HepG2 (cell line): ENCODE measurements at regions not wholly inside any gene's neighbourhood (a gene's known extent, or its start where the extent isn't known, plus 50 kb on each side); places are given as distances from the start of the nearest gene placed in this dataset.

ENCODE experiments used
- ATAC-seq: fragments of 200-7000 bp; cut with Tn5 transposase; 3 replicates; pipeline ENCODE4 v1.9.1; 2020; ENCODE audit warnings: mild to moderate bottlenecking, moderate library complexity
- BruUV-seq: library from RNA; stranded (reverse); fragments of 400-500 nt; replicated peaks from 2 replicates; lab custom pipeline; 2021; lab: Mats Ljungman, UMichigan
- CTCF ChIA-PET: fragments of 300-600 bp; formaldehyde crosslinking; extraction: SDS; loops from one replicate; lab custom pipeline; 2021; ENCODE audit warnings: low total read pairs, inconsistent platforms, low intra/inter-chr PET ratio; lab: Yijun Ruan, JAX
- POLR2A ChIA-PET: fragments of 350-600 bp; sonication (Branson Sonifier 250); formaldehyde crosslinking; loops from one replicate; lab custom pipeline; 2020; ENCODE audit warnings: antibody characterized with exemption, inconsistent platforms; lab: Yijun Ruan, JAX
- DNase-seq: peaks from one replicate; pipeline ENCODE4 v3.0.0-alpha.2; 2015; ENCODE audit warnings: low spot score
- FAIRE-seq: peaks from 3 replicates; lab custom pipeline; 2011; peaks lifted over from hg19 to GRCh38; lab: Jason Lieb, UNC
- H2AFZ ChIP-seq: one replicate; pipeline ENCODE4 v1.6.1; 2011; ENCODE audit warnings: low read length, inconsistent platforms
- H3K27ac ChIP-seq: fragments of 300-600 bp; 3 replicates; pipeline ENCODE4 v1.8.0; 2011; ENCODE audit warnings: mixed run types, mild to moderate bottlenecking, mixed read lengths, low read length, inconsistent platforms; ENCODE audit not compliant: insufficient read depth; ENCODE audit errors: extremely low read length
- H3K27me3 ChIP-seq, 2 experiments: fragments of 200-600 bp in 1 of 2; 2 replicates in 1 of 2; 3 replicates in 1 of 2; pipeline versions ENCODE4 v1.6.0 to v1.8.0; 2011; ENCODE audit warnings: low read length in 2 of 2, mild to moderate bottlenecking in 2 of 2, moderate library complexity in 2 of 2, inconsistent platforms in 1 of 2; ENCODE audit not compliant: insufficient read depth in 2 of 2, control insufficient read depth in 1 of 2
- H3K36me3 ChIP-seq, 2 experiments: fragments of 200-600 bp in 1 of 2; replicated peaks in 1 of 2; 2 replicates in 1 of 2; 3 replicates in 1 of 2; pipeline versions ENCODE4 v1.5.1 to v1.8.0; 2011; ENCODE audit warnings: low read length in 2 of 2, inconsistent platforms in 1 of 2; ENCODE audit not compliant: insufficient read depth in 2 of 2, control insufficient read depth in 1 of 2
- H3K4me1 ChIP-seq: 2 replicates; pipeline ENCODE4 v1.5.1; 2012; ENCODE audit warnings: low read length, inconsistent platforms; ENCODE audit not compliant: insufficient read depth
- H3K4me2 ChIP-seq: 2 replicates; pipeline ENCODE4 v1.6.0; 2011; ENCODE audit warnings: low read depth, low read length, inconsistent platforms
- H3K4me3 ChIP-seq, 3 experiments: fragments of 200-600 bp in 1 of 3; sonication (generic), shearing (Covaris generic) in 1 of 3; replicated peaks in 1 of 3; 2 replicates each; pipeline ENCODE4 v1.5.1; 2011 to 2016; ENCODE audit warnings: low read length in 3 of 3, inconsistent platforms in 2 of 3, low read depth in 2 of 3, mild to moderate bottlenecking in 2 of 3, control low read depth in 1 of 3, mixed read lengths in 1 of 3; ENCODE audit not compliant: insufficient read depth in 1 of 3
- H3K79me2 ChIP-seq: one replicate; pipeline ENCODE4 v1.6.1; 2011; ENCODE audit warnings: low read length, inconsistent platforms; ENCODE audit not compliant: insufficient read depth
- H3K9ac ChIP-seq: 2 replicates; pipeline ENCODE4 v1.6.0; 2011; ENCODE audit warnings: mild to moderate bottlenecking, low read depth, low read length, inconsistent platforms; ENCODE audit not compliant: insufficient read depth
- H3K9me3 ChIP-seq: 2 replicates; pipeline ENCODE4 v1.5.1; 2012; ENCODE audit warnings: mild to moderate bottlenecking, low read length
- H4K20me1 ChIP-seq: 2 replicates; pipeline ENCODE4 v1.6.0; 2011; ENCODE audit warnings: inconsistent platforms, mild to moderate bottlenecking, low read length, moderate library complexity; ENCODE audit not compliant: insufficient read depth
- AGO2 ChIP-seq: fragments of 200-400 bp; formaldehyde crosslinking; optimal IDR thresholded peaks from 2 replicates; pipeline ENCODE3; 2017; ENCODE audit warnings: mild to moderate bottlenecking, low read depth, low read length, moderate library complexity
- CHD4 ChIP-seq: fragments of 200-600 bp; sonication (generic); IDR thresholded peaks from 2 replicates; pipeline ENCODE4 v1.7.0; 2017; ENCODE audit warnings: mild to moderate bottlenecking, low read length, borderline replicate concordance
- DNMT3B ChIP-seq: conservative IDR thresholded peaks from 2 replicates; pipeline ENCODE4 v1.6.1; 2016; ENCODE audit warnings: missing biosample characterization, control low read depth
- PAX8 ChIP-seq: sonication (generic); formaldehyde crosslinking; IDR thresholded peaks from 2 replicates; pipeline ENCODE4 v1.8.0; 2022; ENCODE audit warnings: mild to moderate bottlenecking, missing genetic modification reagents, borderline replicate concordance
- REST ChIP-seq, 2 experiments: IDR thresholded peaks; 2 replicates each; pipeline ENCODE4 v1.6.1; 2011 to 2012; ENCODE audit warnings: low read length in 2 of 2, borderline replicate concordance in 1 of 2, low read depth in 1 of 2, mild to moderate bottlenecking in 1 of 2, moderate library complexity in 1 of 2
- RFXAP ChIP-seq: sonication (generic); formaldehyde crosslinking; IDR thresholded peaks from 2 replicates; pipeline ENCODE4 v1.4.0; 2020; ENCODE audit warnings: missing genetic modification reagents, borderline replicate concordance
- ZBED4 ChIP-seq: sonication (generic); formaldehyde crosslinking; IDR thresholded peaks from 2 replicates; pipeline ENCODE4 v1.4.0; 2020; ENCODE audit warnings: missing genetic modification reagents, borderline replicate concordance
- ZFP1 ChIP-seq: IDR thresholded peaks from 2 replicates; pipeline ENCODE4 v1.6.1; 2016
- ZNF333 ChIP-seq: sonication (generic); formaldehyde crosslinking; IDR thresholded peaks from 2 replicates; pipeline ENCODE4 v1.4.0; 2020; ENCODE audit warnings: mild to moderate bottlenecking, missing genetic modification reagents, borderline replicate concordance
- ZNF562 ChIP-seq: sonication (generic); formaldehyde crosslinking; IDR thresholded peaks from 2 replicates; pipeline ENCODE4 v1.8.0; 2022; ENCODE audit warnings: missing genetic modification reagents, borderline replicate concordance
- ZSCAN31 ChIP-seq: sonication (generic); formaldehyde crosslinking; IDR thresholded peaks from 2 replicates; pipeline ENCODE4 v1.5.0; 2020; ENCODE audit warnings: low read depth, mild to moderate bottlenecking, missing genetic modification reagents
- WGBS: methylation state at CpG from one replicate; pipeline ENCODE4 v1.1.6; 2017; ENCODE audit warnings: low lambda C conversion rate; 5-methylcytosine and 5-hydroxymethylcytosine counted together
- in situ Hi-C: cut with HindIII; loops from 2 replicates; pipeline ENCODE4 v1.10.0; 2017; ENCODE audit warnings: low pct_unique_long_range_greater_than_20kb; ENCODE audit not compliant: extremely low pct_ligation_motif_present
- intact Hi-C: fragments of 100-400 bp; cut with micrococcal nuclease; formaldehyde crosslinking; loops from one replicate; pipeline ENCODE4 v1.10.0; 2022; ENCODE audit not compliant: unreplicated experiment

GRCh38 chr3:170762064-170762463 is 107.9 kb downstream of the RPL22L1 start (continued):
- TF ChIP-seq CHD4 (no peak), AGO2 (no peak), ZSCAN31 (CRISPR knock-in tag) (no peak), REST (IDR thresholded peaks at IDR 0.05; ENCODE audit: borderline replicate concordance in 1 of 2, low read depth in 1 of 2, low read length in 2 of 2) (no peak), ZNF333 (no peak), RFXAP (no peak), PAX8 (CRISPR knock-in tag) (no peak)

- WGBS: 7% methylated on average over 3 of the region's 3 CpGs
- TF ChIP-seq DNMT3B (CRISPR knock-in tag) (no peak), ZBED4 (no peak), ZFP1 (CRISPR knock-in tag) (no peak), ZNF562 (CRISPR knock-in tag) (no peak)
- CTCF ChIA-PET: no interaction called here
- Histone ChIP-seq H3K79me2 (no peaks in the 10 kb centered on the region), H3K4me2 (no peak overlapping the region), H3K4me1 (peaks cover 22% of the 10 kb centered on the region), H3K27ac (no peak overlapping the region), H4K20me1 (no peaks in the 10 kb centered on the region), H2AFZ (no peak overlapping the region), H3K9ac (no peak overlapping the region), H3K27me3 (no peaks in the 10 kb centered on the region), H3K36me3 (no peaks in the 10 kb centered on the region), H3K9me3 (no peaks in the 10 kb centered on the region), H3K4me3 (no peak overlapping the region)
- no peak for ATAC-seq
- POLR2A ChIA-PET: no interaction called here
- no peak for FAIRE-seq
- no peak for DNase-seq
- in situ Hi-C loops: no loop called here
- intact Hi-C loops: no loop called here
- BruUV-seq: no TSS peak
These were observed 108.9 kb downstream of the RPL22L1 start for GRCh38 chr3:170761103-170761502.
